ENCODE measurements at regions not wholly inside any gene's neighbourhood (a gene's known extent, or its start where the extent isn't known, plus 50 kb on each side); places are given as distances from the start of the nearest gene placed in this dataset.

- FAIRE-seq (no peak), DNase-seq (ENCODE audit: insufficient read length, low spot score) (no peak)
- no peak for TF ChIP-seq PAX5 (IDR thresholded peaks at IDR 0.05; ENCODE audit: insufficient read depth, low read length, severe bottlenecking)
- no peak for TF ChIP-seq POU2F2 (IDR thresholded peaks at IDR 0.05; ENCODE audit: low read depth, low read length)
- no peak for TF ChIP-seq POLR2AphosphoS5 (IDR thresholded peaks at IDR 0.05; ENCODE audit: low read depth, low read length)
- no peak for TF ChIP-seq SPI1 (IDR thresholded peaks at IDR 0.05; ENCODE audit: low read depth, low read length)
- TF ChIP-seq POLR2A (IDR thresholded peaks at IDR 0.05; ENCODE audit: low read depth, low read length) = no peak
These were observed 197.5 kb downstream of the C7orf25 start for GRCh38 chr7:42714356-42714755.

GRCh38 chr7:42709284-42709683, 202.6 kb downstream of the C7orf25 start:
- TF ChIP-seq SPI1 (IDR thresholded peaks at IDR 0.05; ENCODE audit: low read depth, low read length) (no peak), PAX5 (IDR thresholded peaks at IDR 0.05; ENCODE audit: insufficient read depth, low read length, severe bottlenecking) (no peak), POLR2A (IDR thresholded peaks at IDR 0.05; ENCODE audit: low read depth, low read length) (no peak), POLR2AphosphoS5 (IDR thresholded peaks at IDR 0.05; ENCODE audit: low read depth, low read length) (no peak), POU2F2 (IDR thresholded peaks at IDR 0.05; ENCODE audit: low read depth, low read length) (no peak), TAF1 (IDR thresholded peaks at IDR 0.05; ENCODE audit: low read depth, low read length) (no peak)
- DNase-seq (ENCODE audit: insufficient read length, low spot score) = no peak
- FAIRE-seq = no peak

GRCh38 chr7:42704710-42705109, 207.2 kb downstream of the C7orf25 start:
- no peak for DNase-seq (ENCODE audit: insufficient read length, low spot score)
- FAIRE-seq = no peak
- TF ChIP-seq POU2F2 (IDR thresholded peaks at IDR 0.05; ENCODE audit: low read depth, low read length) = no peak
- no peak for TF ChIP-seq POLR2A (IDR thresholded peaks at IDR 0.05; ENCODE audit: low read depth, low read length)
- no peak for TF ChIP-seq SPI1 (IDR thresholded peaks at IDR 0.05; ENCODE audit: low read depth, low read length)
- no peak for TF ChIP-seq PAX5 (IDR thresholded peaks at IDR 0.05; ENCODE audit: insufficient read depth, low read length, severe bottlenecking)
- TF ChIP-seq POLR2AphosphoS5 (IDR thresholded peaks at IDR 0.05; ENCODE audit: low read depth, low read length) = no peak
- no peak for TF ChIP-seq TAF1 (IDR thresholded peaks at IDR 0.05; ENCODE audit: low read depth, low read length)

GRCh38 chr7:42702647-42703046, 209.2 kb downstream of the C7orf25 start:
- no peak for TF ChIP-seq POU2F2 (IDR thresholded peaks at IDR 0.05; ENCODE audit: low read depth, low read length)
- no peak for TF ChIP-seq PAX5 (IDR thresholded peaks at IDR 0.05; ENCODE audit: insufficient read depth, low read length, severe bottlenecking)
- TF ChIP-seq POLR2AphosphoS5 (IDR thresholded peaks at IDR 0.05; ENCODE audit: low read depth, low read length) = no peak
- TF ChIP-seq TAF1 (IDR thresholded peaks at IDR 0.05; ENCODE audit: low read depth, low read length) = no peak
- TF ChIP-seq POLR2A (IDR thresholded peaks at IDR 0.05; ENCODE audit: low read depth, low read length) = no peak
- TF ChIP-seq SPI1 (IDR thresholded peaks at IDR 0.05; ENCODE audit: low read depth, low read length) = no peak
- DNase-seq (ENCODE audit: insufficient read length, low spot score) (no peak), FAIRE-seq (no peak)

GRCh38 chr7:42700406-42701327, 211.2 kb downstream of the C7orf25 start:
- FAIRE-seq = no peak

GRCh38 chr7:42699380-42700178, 212.3 kb downstream of the C7orf25 start:
- TF ChIP-seq POU2F2 (IDR thresholded peaks at IDR 0.05; ENCODE audit: low read depth, low read length) (no peak), SPI1 (IDR thresholded peaks at IDR 0.05; ENCODE audit: low read depth, low read length) (no peak), TAF1 (IDR thresholded peaks at IDR 0.05; ENCODE audit: low read depth, low read length) (no peak), PAX5 (IDR thresholded peaks at IDR 0.05; ENCODE audit: insufficient read depth, low read length, severe bottlenecking) (no peak), POLR2A (IDR thresholded peaks at IDR 0.05; ENCODE audit: low read depth, low read length) (no peak), POLR2AphosphoS5 (IDR thresholded peaks at IDR 0.05; ENCODE audit: low read depth, low read length) (no peak)
- no peak for DNase-seq (ENCODE audit: insufficient read length, low spot score)
- no peak for FAIRE-seq

More at GRCh38 chr7:42700406-42701327, 211.2 kb downstream of the C7orf25 start:
- no peak for DNase-seq (ENCODE audit: insufficient read length, low spot score)
- TF ChIP-seq TAF1 (IDR thresholded peaks at IDR 0.05; ENCODE audit: low read depth, low read length) (no peak), SPI1 (IDR thresholded peaks at IDR 0.05; ENCODE audit: low read depth, low read length) (no peak), POLR2A (IDR thresholded peaks at IDR 0.05; ENCODE audit: low read depth, low read length) (no peak), PAX5 (IDR thresholded peaks at IDR 0.05; ENCODE audit: insufficient read depth, low read length, severe bottlenecking) (no peak), POU2F2 (IDR thresholded peaks at IDR 0.05; ENCODE audit: low read depth, low read length) (no peak), POLR2AphosphoS5 (IDR thresholded peaks at IDR 0.05; ENCODE audit: low read depth, low read length) (no peak)

GRCh38 chr7:42698600-42699374, 213.1 kb downstream of the C7orf25 start:
- FAIRE-seq (no peak), DNase-seq (ENCODE audit: insufficient read length, low spot score) (no peak)
- TF ChIP-seq PAX5 (IDR thresholded peaks at IDR 0.05; ENCODE audit: insufficient read depth, low read length, severe bottlenecking) = no peak
- TF ChIP-seq POLR2A (IDR thresholded peaks at IDR 0.05; ENCODE audit: low read depth, low read length) = no peak
- no peak for TF ChIP-seq POU2F2 (IDR thresholded peaks at IDR 0.05; ENCODE audit: low read depth, low read length)
- TF ChIP-seq POLR2AphosphoS5 (IDR thresholded peaks at IDR 0.05; ENCODE audit: low read depth, low read length) = no peak
- no peak for TF ChIP-seq TAF1 (IDR thresholded peaks at IDR 0.05; ENCODE audit: low read depth, low read length)
- no peak for TF ChIP-seq SPI1 (IDR thresholded peaks at IDR 0.05; ENCODE audit: low read depth, low read length)

GRCh38 chr7:42694894-42695507, 216.9 kb downstream of the C7orf25 start:
- FAIRE-seq = no peak
- TF ChIP-seq POLR2A (IDR thresholded peaks at IDR 0.05; ENCODE audit: low read depth, low read length) (no peak), POU2F2 (IDR thresholded peaks at IDR 0.05; ENCODE audit: low read depth, low read length) (no peak), SPI1 (IDR thresholded peaks at IDR 0.05; ENCODE audit: low read depth, low read length) (no peak), TAF1 (IDR thresholded peaks at IDR 0.05; ENCODE audit: low read depth, low read length) (no peak), PAX5 (IDR thresholded peaks at IDR 0.05; ENCODE audit: insufficient read depth, low read length, severe bottlenecking) (no peak), POLR2AphosphoS5 (IDR thresholded peaks at IDR 0.05; ENCODE audit: low read depth, low read length) (no peak)

More at GRCh38 chr7:42694894-42695507, 216.9 kb downstream of the C7orf25 start:
- no peak for DNase-seq (ENCODE audit: insufficient read length, low spot score)
